ENCODE measurements at regions not wholly inside any gene's neighbourhood (a gene's known extent, or its start where the extent isn't known, plus 50 kb on each side); places are given as distances from the start of the nearest gene placed in this dataset.

- intact Hi-C loops (cut with micrococcal nuclease; ENCODE audit: unreplicated experiment) = no loop called here
Observed at GRCh38 chr1:95386915-95387314, 152.9 kb downstream of the RWDD3 start.

GRCh38 chr1:95388031-95388430 is 154.0 kb downstream of the RWDD3 start:
- H3K79me2 ChIP-seq (ENCODE audit: low read depth) = no peaks in the 10 kb centered on the region

More at GRCh38 chr1:95386915-95387314, 152.9 kb downstream of the RWDD3 start:
- no peak overlapping the region for H3K4me2 ChIP-seq
- H3F3A ChIP-seq (ENCODE audit: insufficient read depth, low read depth) = no peaks in the 10 kb centered on the region
- DNase-seq = no peak
- H2AFZ ChIP-seq = no peak overlapping the region
- H3K36me3 ChIP-seq (ENCODE audit: low read depth) = no peaks in the 10 kb centered on the region
- no peaks in the 10 kb centered on the region for H4K20me1 ChIP-seq (ENCODE audit: insufficient read depth)
- BruUV-seq (replicated peaks) = no TSS peak
- H3K27me3 ChIP-seq (ENCODE audit: insufficient read depth, low read depth) = peaks cover 5% of the 10 kb centered on the region; the same call in 1 of the 2 replicates
- no peaks in the 10 kb centered on the region for H3K4me1 ChIP-seq (replicated peaks; ENCODE audit: insufficient read depth)
- no peaks in the 10 kb centered on the region for H3K9me3 ChIP-seq (ENCODE audit: insufficient read depth, low read depth)
- no peaks in the 10 kb centered on the region for H3K79me2 ChIP-seq (ENCODE audit: low read depth)
- no peak overlapping the region for H3K27ac ChIP-seq
- no peak for TF ChIP-seq CTCF (conservative IDR thresholded peaks at IDR 0.05)
- no peak for TF ChIP-seq EZH2 (IDR thresholded peaks at IDR 0.05; ENCODE audit: low read depth)
- CTCF ChIA-PET = no interaction called here
- no peak overlapping the region for H3K4me3 ChIP-seq
- H3K9me2 ChIP-seq (ENCODE audit: insufficient read depth) = no peaks in the 10 kb centered on the region
- POLR2A ChIA-PET (ENCODE audit: unreplicated experiment) = no interaction called here

GRCh38 chr1:95393434-95393833 is 159.4 kb downstream of the RWDD3 start:
- Histone ChIP-seq H3K79me2 (ENCODE audit: low read depth) (no peaks in the 10 kb centered on the region), H3F3A (ENCODE audit: insufficient read depth, low read depth) (no peaks in the 10 kb centered on the region), H3K4me3 (no peak overlapping the region), H3K27me3 (ENCODE audit: insufficient read depth, low read depth) (no peaks in the 10 kb centered on the region), H3K36me3 (ENCODE audit: low read depth) (no peaks in the 10 kb centered on the region), H3K9me2 (ENCODE audit: insufficient read depth) (no peaks in the 10 kb centered on the region), H3K27ac (no peak overlapping the region), H3K4me2 (no peak overlapping the region), H3K4me1 (replicated peaks; ENCODE audit: insufficient read depth) (no peaks in the 10 kb centered on the region), H4K20me1 (ENCODE audit: insufficient read depth) (no peaks in the 10 kb centered on the region), H3K9me3 (ENCODE audit: insufficient read depth, low read depth) (no peaks in the 10 kb centered on the region), H2AFZ (no peak overlapping the region)
- no peak for DNase-seq
- POLR2A ChIA-PET (ENCODE audit: unreplicated experiment) = no interaction called here
- no peak for TF ChIP-seq EZH2 (IDR thresholded peaks at IDR 0.05; ENCODE audit: low read depth)
- TF ChIP-seq CTCF (conservative IDR thresholded peaks at IDR 0.05) = no peak
- CTCF ChIA-PET = no interaction called here
- BruUV-seq (replicated peaks) = no TSS peak
- intact Hi-C loops (cut with micrococcal nuclease; ENCODE audit: unreplicated experiment) = no loop called here

More at GRCh38 chr1:95388031-95388430, 154.0 kb downstream of the RWDD3 start:
- H3K9me3 ChIP-seq (ENCODE audit: insufficient read depth, low read depth) = no peaks in the 10 kb centered on the region
- POLR2A ChIA-PET (ENCODE audit: unreplicated experiment) = no interaction called here
- H3K4me2 ChIP-seq = no peak overlapping the region
- no peak for DNase-seq
- TF ChIP-seq EZH2 (IDR thresholded peaks at IDR 0.05; ENCODE audit: low read depth) (no peak), CTCF (conservative IDR thresholded peaks at IDR 0.05) (no peak)
- no peaks in the 10 kb centered on the region for H3F3A ChIP-seq (ENCODE audit: insufficient read depth, low read depth)
- no peak overlapping the region for H2AFZ ChIP-seq
- H3K9me2 ChIP-seq (ENCODE audit: insufficient read depth) = no peaks in the 10 kb centered on the region
- BruUV-seq (replicated peaks) = no TSS peak
- no peaks in the 10 kb centered on the region for H4K20me1 ChIP-seq (ENCODE audit: insufficient read depth)
- CTCF ChIA-PET = no interaction called here
- intact Hi-C loops (cut with micrococcal nuclease; ENCODE audit: unreplicated experiment) = no loop called here
- H3K36me3 ChIP-seq (ENCODE audit: low read depth) = no peaks in the 10 kb centered on the region
- H3K4me1 ChIP-seq (replicated peaks; ENCODE audit: insufficient read depth) = no peaks in the 10 kb centered on the region
- H3K27me3 ChIP-seq (ENCODE audit: insufficient read depth, low read depth) = no peaks in the 10 kb centered on the region
- no peak overlapping the region for H3K27ac ChIP-seq
- no peak overlapping the region for H3K4me3 ChIP-seq

All from PC-9 (cell line).